Gastrocnemius medialis (tissue), 4 donors: ENCODE measurements at regions not wholly inside any gene's neighbourhood (a gene's known extent, or its start where the extent isn't known, plus 50 kb on each side); places are given as distances from the start of the nearest gene placed in this dataset.
"Not testable (repeated sequence)": the region's sequence is repeated elsewhere in the genome, so short reads cannot be mapped to it uniquely, and the experiment has no call there.

Experiments used
- ATAC-seq, 2 donors: fragments of 150-250 bp; one replicate each; pipeline ENCODE4 v1.9.1; 2016
- DNase-seq, 2 donors: peaks; one replicate each; pipeline ENCODE4 v3.0.0-alpha.2; 2019
- H3K27ac ChIP-seq, 4 donors: fragments of 200-600 bp; sonication (generic); 1 replicate in 1 of 4; 2 replicates in 3 of 4; pipeline ENCODE4 v1.5.1; 2016 to 2018; ENCODE audit warnings: mild to moderate bottlenecking in 2 of 4, moderate library complexity in 1 of 4
- H3K27me3 ChIP-seq, 3 donors: fragments of 200-600 bp; sonication (generic) in 2 of 3; 1 replicate in 1 of 3; 2 replicates in 2 of 3; pipeline versions ENCODE4 v1.5.1 to v1.6.0; 2016 to 2019; ENCODE audit warnings: mild to moderate bottlenecking in 1 of 3, moderate library complexity in 1 of 3
- H3K36me3 ChIP-seq, 2 donors: fragments of 200-600 bp; sonication (generic) in 1 of 2; one replicate each; pipeline ENCODE4 v1.5.1; 2017 to 2018
- H3K4me1 ChIP-seq, 2 donors: fragments of 200-600 bp; sonication (generic) in 1 of 2; one replicate each; pipeline ENCODE4 v1.5.1; 2016 to 2017; ENCODE audit warnings: mild to moderate bottlenecking in 2 of 2
- H3K4me3 ChIP-seq, 4 donors: fragments of 200-600 bp; sonication (generic) in 3 of 4; 1 replicate in 1 of 4; 2 replicates in 3 of 4; pipeline ENCODE4 v1.5.1; 2016 to 2019; ENCODE audit warnings: mild to moderate bottlenecking in 2 of 4
- H3K9me3 ChIP-seq, 3 donors: fragments of 200-600 bp; sonication (generic) in 2 of 3; 1 replicate in 1 of 3; 2 replicates in 2 of 3; pipeline ENCODE4 v1.5.1; 2016 to 2019
- CTCF ChIP-seq, 5 experiments: fragments of 450-650 bp in 3 of 5; fragments of 200-600 bp in 2 of 5; sonication (generic) in 2 of 5; IDR thresholded peaks in 4 of 5; conservative IDR thresholded peaks in 1 of 5; 1 replicate in 4 of 5; 2 replicates in 1 of 5; pipeline ENCODE4 v1.5.1; 2016 to 2019; ENCODE audit warnings: antibody characterized with exemption in 5 of 5, mild to moderate bottlenecking in 3 of 5, moderate library complexity in 3 of 5
- POLR2A ChIP-seq, 2 donors: fragments of 450-650 bp; IDR thresholded peaks; one replicate each; pipeline ENCODE4 v1.6.1; 2017; ENCODE audit warnings: antibody characterized with exemption in 2 of 2, mild to moderate bottlenecking in 2 of 2, moderate library complexity in 2 of 2
- in situ Hi-C, 4 donors: fragments of 200-750 bp; cut with MboI; loops; one replicate each; pipeline versions ENCODE4 v1.15.0 to v1.8.0; 2017; ENCODE audit warnings: low sequenced_read_pairs in 4 of 4
- intact Hi-C: fragments of 100-400 bp; cut with DNase I; formaldehyde crosslinking; loops from one replicate; pipeline ENCODE4 v1.15.1; 2023; ENCODE audit warnings: low total_unique reads

GRCh38 chr5:29148073-29148472, 2045.4 kb upstream of the CDH6 start:
- in situ Hi-C loops = no loop called here
- DNase-seq = no peak
- Histone ChIP-seq H3K9me3 (no peaks in the 10 kb centered on the region), H3K36me3 (no peaks in the 10 kb centered on the region), H3K4me3 (no peak overlapping the region), H3K27me3 (no peaks in the 10 kb centered on the region), H3K4me1 (no peaks in the 10 kb centered on the region), H3K27ac (no peak overlapping the region)
- no peak for ATAC-seq
- no peak for TF ChIP-seq POLR2A (IDR thresholded peaks at IDR 0.05)
- no peak for TF ChIP-seq CTCF (IDR thresholded peaks at IDR 0.05 in 4 of 5, conservative IDR thresholded peaks at IDR 0.05 in 1 of 5)
- intact Hi-C loops = no loop called here

- TF ChIP-seq POLR2A (IDR thresholded peaks at IDR 0.05) (no peak), CTCF (IDR thresholded peaks at IDR 0.05 in 4 of 5, conservative IDR thresholded peaks at IDR 0.05 in 1 of 5) (no peak)
- Histone ChIP-seq H3K36me3 (no peaks in the 10 kb centered on the region), H3K27me3 (no peaks in the 10 kb centered on the region), H3K9me3 (no peaks in the 10 kb centered on the region), H3K4me1 (no peaks in the 10 kb centered on the region), H3K27ac (no peak overlapping the region), H3K4me3 (no peak overlapping the region)
- in situ Hi-C loops (no loop called here), intact Hi-C loops (no loop called here)
- no peak for ATAC-seq
- DNase-seq = no peak
Observed at GRCh38 chr5:29143266-29143665, 2050.2 kb upstream of the CDH6 start.

- in situ Hi-C loops (no loop called here), intact Hi-C loops (no loop called here)
- H3K4me3 ChIP-seq = no peak overlapping the region
- ATAC-seq = no peak
- H3K27me3 ChIP-seq = no peaks in the 10 kb centered on the region
- no peak overlapping the region for H3K27ac ChIP-seq
- DNase-seq = no peak
- no peaks in the 10 kb centered on the region for H3K9me3 ChIP-seq
- H3K36me3 ChIP-seq = no peaks in the 10 kb centered on the region
- no peaks in the 10 kb centered on the region for H3K4me1 ChIP-seq
- TF ChIP-seq CTCF (IDR thresholded peaks at IDR 0.05 in 4 of 5, conservative IDR thresholded peaks at IDR 0.05 in 1 of 5) (no peak), POLR2A (IDR thresholded peaks at IDR 0.05) (no peak)
Observed at GRCh38 chr5:29134418-29134817, 2059.1 kb upstream of the CDH6 start.

- no peak overlapping the region for H3K27ac ChIP-seq
- no peaks in the 10 kb centered on the region for H3K4me1 ChIP-seq
- ATAC-seq = no peak
- intact Hi-C loops = no loop called here
- in situ Hi-C loops = no loop called here
- no peak for DNase-seq
- no peak overlapping the region for H3K4me3 ChIP-seq
- H3K27me3 ChIP-seq = no peaks in the 10 kb centered on the region
- no peak for TF ChIP-seq POLR2A (IDR thresholded peaks at IDR 0.05)
- TF ChIP-seq CTCF (IDR thresholded peaks at IDR 0.05 in 4 of 5, conservative IDR thresholded peaks at IDR 0.05 in 1 of 5) = no peak
- no peaks in the 10 kb centered on the region for H3K36me3 ChIP-seq
- no peaks in the 10 kb centered on the region for H3K9me3 ChIP-seq
Observed at GRCh38 chr5:29131285-29131684, 2062.2 kb upstream of the CDH6 start.

- H3K36me3 ChIP-seq = no peaks in the 10 kb centered on the region
- ATAC-seq = no peak
- no peak for TF ChIP-seq CTCF (IDR thresholded peaks at IDR 0.05 in 4 of 5, conservative IDR thresholded peaks at IDR 0.05 in 1 of 5)
- no peak for TF ChIP-seq POLR2A (IDR thresholded peaks at IDR 0.05)
- intact Hi-C loops (no loop called here), in situ Hi-C loops (no loop called here)
- no peak overlapping the region for H3K27ac ChIP-seq
- H3K4me3 ChIP-seq = no peak overlapping the region
- DNase-seq = no peak
- H3K4me1 ChIP-seq = no peaks in the 10 kb centered on the region
- H3K9me3 ChIP-seq = no peaks in the 10 kb centered on the region
- H3K27me3 ChIP-seq = no peaks in the 10 kb centered on the region
Observed at GRCh38 chr5:29130786-29131185, 2062.7 kb upstream of the CDH6 start.

GRCh38 chr5:29127524-29128156, 2065.8 kb upstream of the CDH6 start:
- in situ Hi-C loops, DNase-seq, H3K27me3 ChIP-seq, H3K4me3 ChIP-seq, H3K4me1 ChIP-seq, H3K36me3 ChIP-seq, H3K9me3 ChIP-seq, ATAC-seq, H3K27ac ChIP-seq, intact Hi-C loops: not testable (repeated sequence)

GRCh38 chr5:29126462-29126861, 2067.0 kb upstream of the CDH6 start:
- intact Hi-C loops, H3K9me3 ChIP-seq, ATAC-seq, H3K4me1 ChIP-seq, in situ Hi-C loops, H3K27ac ChIP-seq, H3K27me3 ChIP-seq, H3K36me3 ChIP-seq, DNase-seq, H3K4me3 ChIP-seq: not testable (repeated sequence)
